Activated CD4-positive, alpha-beta T cell treated with anti-CD3 and anti-CD28 coated beads, Interleukin-10, Interleukin-2, amounts not matched to agents 100 ng/mL and 50 ng/mL, durations not matched to agents 16 hours and 8 hours (primary cell): ENCODE measurements at regions not wholly inside any gene's neighbourhood (a gene's known extent, or its start where the extent isn't known, plus 50 kb on each side); places are given as distances from the start of the nearest gene placed in this dataset.

Source experiments
- DNase-seq: peaks from one replicate; pipeline ENCODE4 v3.0.0-alpha.2; 2020

DNA sequence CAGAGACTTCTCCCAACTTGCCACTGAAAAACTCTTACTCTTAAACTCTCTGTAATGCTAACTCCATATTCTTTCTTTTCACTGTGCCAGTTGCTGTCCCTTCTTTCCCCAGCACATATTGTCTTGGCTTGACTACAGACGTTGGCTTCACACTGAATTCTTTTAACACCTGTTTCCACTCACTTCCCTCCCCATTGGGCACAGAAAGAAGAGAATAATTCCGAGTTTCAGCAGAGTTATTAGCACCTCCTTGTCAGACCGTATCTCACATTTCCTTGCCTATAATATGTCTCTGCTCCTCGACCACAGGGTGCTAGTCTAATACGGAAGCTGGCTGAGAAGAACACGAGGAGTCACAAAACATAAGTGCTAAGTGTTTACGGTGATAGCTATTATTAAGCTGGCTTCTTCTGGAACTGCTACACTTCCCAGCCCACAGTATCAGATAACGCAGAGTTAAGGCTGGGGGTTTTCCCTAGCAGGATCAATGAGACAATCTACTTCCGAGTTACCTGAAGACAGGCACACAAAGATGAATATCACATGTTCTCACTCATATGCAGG, 188.5 kb upstream of the CDH8 start:
- no peak for DNase-seq

DNA sequence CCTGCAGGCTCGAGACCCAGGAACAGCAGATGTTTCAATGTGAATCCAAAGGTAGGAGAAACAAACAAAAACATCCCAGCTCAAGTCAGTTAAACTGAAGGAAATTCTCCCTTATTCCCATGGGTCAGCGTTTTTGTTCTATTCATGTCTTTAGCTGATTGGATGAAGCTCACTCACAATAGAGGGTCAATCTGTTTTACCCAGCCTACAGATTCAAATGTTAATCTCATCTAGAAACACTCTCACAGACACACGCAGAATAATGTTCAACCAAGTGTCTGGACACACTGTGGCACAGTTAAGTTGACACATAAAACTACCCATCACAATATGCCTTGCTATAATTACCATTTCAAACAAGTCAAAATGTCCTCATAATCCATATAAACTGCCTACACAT, 180.6 kb upstream of the CDH8 start:
- DNase-seq, result no peak

DNA sequence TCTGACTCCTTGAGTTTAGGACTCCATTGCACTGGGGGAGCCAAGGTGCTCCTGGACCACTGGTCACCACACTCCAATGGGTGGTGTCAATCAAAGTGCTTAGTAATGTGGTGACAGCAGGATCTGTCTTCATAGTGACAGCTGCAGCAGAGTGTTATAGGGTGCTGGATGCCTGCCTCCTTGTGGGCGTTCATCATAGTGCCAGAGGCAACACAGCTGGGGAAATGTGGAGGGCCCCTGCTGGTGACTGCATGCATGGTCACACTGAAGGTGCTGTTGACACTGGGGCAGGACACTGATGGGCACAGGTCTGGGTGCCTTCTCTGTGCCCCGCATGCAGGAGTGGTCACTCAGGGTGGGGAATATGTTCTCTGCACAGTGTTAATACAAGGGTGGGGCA, 177.5 kb upstream of the CDH8 start:
- DNase-seq, result no peak

DNA sequence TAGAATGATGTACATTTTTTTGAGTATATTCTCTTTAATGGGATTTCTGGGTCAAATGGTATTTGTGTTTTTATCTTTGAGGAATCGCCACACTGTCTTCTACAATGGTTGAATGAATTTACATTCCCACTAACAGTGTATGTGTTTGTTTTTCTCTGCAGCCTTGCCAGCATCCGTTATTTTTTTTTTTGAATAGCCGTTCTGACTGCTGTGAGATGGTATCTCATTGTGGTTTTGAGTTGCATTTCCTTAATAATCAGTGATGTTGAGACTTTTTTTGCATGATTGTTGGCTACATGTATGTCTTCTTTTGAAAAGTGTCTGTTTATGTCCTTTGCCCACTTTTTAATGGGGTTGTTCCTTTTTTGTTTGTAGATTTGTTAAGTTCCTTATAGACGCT, 172.7 kb upstream of the CDH8 start:
- no peak for DNase-seq

DNA sequence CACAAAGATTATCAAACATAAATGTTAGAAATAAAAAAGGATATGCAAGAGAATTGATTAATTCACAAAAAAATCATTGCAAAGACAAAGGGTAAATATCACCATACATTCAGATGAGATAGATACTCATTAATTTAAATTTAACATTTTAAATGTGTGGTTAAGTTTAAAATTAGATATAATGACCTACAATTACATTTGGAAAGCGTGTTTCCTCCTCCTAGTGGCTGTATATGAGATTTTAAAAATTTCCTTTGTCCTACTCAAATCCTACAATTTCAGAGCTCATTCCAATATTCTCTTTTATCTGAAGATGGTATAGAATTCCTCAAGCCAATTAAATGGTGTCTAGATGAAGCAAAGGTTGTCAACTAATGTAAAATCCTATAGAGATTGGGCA, 169.2 kb upstream of the CDH8 start:
- DNase-seq, result no peak

DNA sequence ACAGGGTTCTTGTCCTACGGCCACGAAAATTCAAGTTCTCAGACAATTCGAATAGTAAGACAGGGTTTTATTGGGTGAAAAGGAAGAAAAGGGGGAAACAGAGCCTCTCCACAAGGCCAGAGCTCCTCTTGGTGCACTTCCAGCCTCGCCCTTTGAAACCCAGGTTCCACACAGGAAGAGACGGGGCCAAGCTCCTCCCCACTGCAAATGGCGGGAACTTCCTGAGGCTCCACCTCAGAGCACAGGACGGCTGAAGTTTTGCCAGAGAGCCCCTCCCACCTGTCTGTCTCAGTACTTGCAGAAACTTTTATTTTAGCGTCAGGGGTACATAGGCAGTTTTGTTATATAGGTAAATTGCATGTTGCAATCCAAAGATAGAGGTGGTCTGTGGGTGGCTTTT, 165.7 kb upstream of the CDH8 start:
- DNase-seq, result no peak

DNA sequence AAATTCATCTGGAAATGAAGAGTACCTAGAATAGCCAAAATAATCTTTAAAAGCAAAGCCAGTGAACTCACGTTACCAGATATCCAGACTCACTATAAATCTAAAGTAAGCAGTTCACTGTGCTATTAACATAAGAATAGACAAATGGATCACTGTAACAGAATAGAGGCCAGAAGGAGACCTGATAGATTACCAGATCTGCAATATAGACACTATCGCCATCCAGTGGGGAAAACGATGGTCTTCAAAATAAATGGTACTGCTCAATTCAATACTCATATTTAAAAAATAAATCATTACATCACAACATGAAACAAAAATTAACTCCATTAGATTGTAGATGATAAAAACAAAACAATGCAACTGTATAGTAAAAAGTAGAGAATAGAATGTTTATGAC, 158.6 kb upstream of the CDH8 start:
- DNase-seq, result no peak

DNA sequence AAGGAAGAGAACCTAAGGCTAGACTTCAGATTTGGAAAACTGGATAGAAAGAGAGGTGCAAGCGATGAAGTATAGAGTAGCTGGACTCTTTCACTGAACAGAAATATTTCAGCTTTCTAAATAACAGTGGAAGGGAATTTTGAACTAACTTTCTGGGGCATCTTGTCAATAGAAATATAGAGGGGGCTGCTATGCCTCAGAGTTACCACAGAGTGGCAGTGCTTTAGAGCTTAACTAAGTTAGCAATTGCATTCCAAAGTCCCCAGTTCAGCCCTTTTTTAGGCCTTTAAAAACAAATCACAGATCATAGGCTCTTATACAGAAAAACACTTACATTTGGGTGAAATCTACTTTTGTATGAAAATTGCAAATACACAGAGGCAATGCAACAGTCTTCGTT, 154.2 kb upstream of the CDH8 start:
- DNase-seq, result no peak

DNA sequence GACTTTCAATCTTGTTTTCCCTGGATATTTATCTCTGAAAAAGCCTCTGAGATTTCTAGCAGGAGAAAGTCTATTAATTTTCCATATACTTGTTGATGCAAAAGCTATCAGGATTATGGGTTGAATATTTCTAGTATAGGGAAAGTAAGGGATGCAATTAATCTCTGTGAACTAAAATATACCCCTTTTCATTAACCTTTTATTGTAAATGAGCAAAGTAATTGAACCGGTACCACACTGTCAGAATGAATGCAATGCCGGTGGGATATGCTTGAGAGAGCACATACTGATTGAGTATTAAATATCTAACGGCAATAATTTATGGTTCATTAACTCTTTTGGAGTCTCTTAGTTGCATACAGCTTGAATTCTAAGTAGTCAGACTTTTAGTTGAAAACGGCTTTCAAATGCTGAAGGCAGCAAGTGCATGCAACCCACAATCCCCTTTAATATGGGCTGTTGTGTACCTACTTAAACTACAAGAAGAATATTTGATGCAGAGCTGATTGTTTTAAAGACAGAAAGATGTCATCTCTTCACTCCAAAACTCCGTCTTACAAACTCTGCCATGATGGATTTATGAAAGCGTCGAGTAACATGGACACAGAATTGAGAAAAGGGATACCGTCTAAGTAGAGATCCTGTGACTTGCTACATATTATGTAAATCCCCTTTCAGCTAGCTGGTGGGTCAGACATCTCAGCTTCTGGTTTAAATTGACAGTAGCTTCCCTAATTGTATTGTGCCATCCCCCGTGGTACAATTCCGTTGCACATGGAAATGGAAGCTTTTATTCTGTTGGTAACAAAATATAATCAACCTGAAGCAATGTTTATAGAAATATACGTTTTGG, 141.3 kb upstream of the CDH8 start:
- DNase-seq, result no peak

DNA sequence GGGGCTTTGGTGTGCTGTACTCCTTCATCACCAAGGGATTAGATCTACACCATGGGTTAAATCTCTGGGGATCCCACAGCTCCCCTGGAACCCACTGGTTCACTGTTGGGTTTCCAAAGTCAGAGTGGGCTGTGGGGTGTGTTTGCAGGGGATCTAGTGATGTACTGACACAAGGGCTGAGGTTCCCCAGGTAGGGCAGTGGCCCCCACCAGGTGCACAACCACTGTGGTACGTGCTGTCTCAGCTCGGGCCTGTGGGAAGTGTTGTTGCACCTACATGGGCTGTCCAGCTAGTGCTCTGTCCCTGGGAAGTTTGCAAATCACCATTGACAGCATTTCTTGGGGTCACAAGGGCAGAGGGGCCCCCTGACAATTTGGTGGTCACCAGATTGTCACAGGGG, 134.4 kb upstream of the CDH8 start:
- no peak for DNase-seq

DNA sequence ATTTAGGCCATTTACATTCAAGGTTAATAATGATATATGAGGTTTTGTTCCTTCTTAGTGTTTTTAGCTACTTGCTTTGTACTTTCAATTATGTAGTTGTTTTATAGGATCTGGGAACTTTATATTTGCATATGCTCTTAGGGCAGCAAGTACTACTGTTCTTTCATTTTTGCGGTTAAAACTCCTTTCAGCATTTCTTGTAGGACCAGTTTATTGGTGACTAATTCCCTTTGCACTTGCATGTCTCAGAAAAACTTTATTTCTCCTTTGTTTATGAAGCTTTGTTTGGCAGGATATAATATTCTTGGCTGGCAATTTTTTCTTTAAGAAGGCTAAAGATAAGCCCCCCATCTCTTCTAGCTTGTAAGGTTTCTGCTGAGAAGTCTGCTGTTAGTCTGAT, 131.3 kb upstream of the CDH8 start:
- DNase-seq, result no peak

DNA sequence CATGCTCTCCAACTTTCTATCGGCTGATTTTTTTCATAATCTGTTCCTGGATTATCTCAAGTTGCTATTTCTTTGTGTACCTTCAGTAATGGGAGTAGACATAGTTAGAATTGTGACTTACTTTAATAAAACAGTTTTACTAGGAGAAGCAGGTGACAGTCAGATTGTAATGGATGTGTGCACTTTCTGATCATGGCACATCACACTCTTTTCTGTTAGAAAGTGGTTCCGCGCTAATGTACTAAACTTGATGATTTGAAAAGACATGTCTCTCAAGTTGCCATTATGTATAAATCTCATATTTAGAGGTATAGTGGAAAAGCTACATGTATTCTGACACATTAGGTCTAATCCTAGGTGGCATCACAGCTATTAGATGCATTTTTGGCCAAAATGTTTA, 121.3 kb upstream of the CDH8 start:
- DNase-seq, result no peak

DNA sequence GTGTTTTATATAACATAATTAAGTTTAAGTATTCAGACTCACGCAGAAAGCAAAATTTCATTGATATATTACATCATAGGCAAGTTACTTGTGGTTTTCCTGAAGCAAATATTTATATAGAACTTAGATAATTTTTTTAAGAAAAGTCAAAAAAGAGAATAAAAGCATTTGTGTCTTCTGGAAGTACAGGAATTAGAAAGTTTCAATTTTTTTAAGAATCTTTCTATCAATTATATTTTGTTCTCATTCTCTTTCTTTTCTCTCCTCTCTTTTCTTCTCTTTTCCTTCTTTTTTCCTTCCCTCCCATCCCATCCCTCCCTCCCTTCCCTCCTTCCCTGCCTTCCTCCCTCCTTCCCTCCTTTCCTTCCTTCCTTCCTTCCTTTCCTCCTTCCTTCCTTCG, 120.7 kb upstream of the CDH8 start:
- no peak for DNase-seq

DNA sequence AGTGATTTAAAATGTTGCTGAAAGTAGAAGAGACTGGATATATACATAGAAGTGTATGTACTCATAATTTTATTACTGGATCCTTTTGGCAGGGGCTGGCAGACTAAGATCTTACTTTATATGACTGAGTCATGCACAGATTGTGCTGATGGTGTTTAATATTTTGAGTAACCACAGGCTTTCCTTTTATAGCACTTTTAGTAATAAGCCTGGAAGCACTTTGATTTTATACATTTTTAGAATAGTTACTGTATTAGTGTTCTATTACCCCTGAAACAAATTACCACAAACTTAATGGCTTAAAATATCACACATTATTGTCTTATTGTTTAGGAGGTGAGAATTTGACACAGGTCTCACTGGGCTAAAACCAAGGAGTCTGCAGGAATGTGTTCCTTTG, 113.4 kb upstream of the CDH8 start:
- no peak for DNase-seq

DNA sequence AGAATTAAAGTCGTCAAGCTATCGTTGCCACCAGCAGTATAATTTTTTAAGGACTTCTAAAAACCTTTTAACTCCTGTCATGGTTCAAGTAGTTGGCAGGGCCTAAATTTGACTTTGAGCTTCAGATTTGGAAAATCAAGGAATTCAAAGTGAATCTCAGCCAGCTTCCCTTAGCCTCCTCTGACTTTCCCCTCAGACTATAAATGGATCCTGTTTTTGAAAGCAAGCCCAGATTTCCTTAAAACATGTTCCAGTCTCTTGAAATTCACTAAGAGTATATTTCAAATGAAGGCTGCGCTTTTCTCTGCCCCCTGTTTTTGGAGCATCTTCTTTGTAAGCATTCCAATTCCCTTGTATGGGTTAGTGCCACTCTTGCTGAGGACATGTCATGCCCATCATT, 101.8 kb upstream of the CDH8 start:
- no peak for DNase-seq

DNA sequence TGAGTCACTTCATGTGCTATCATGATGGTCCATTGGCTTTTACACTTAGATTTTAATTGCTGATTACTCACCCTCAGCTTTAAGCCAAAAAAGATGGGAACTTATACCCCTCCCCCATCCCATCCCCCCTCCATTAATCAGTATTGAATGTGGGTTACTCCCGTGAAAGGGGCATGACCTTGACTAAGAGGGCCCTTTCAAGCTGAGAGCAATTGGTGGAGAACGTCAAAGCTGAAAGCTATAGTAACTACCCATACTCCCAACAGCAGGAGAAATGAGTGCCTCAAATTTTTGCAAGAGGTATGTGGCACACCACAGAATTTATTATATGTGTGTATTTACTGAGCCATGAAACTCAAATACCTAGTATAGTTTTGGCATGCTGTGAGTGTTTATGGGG, 99.7 kb upstream of the CDH8 start:
- DNase-seq, result no peak

DNA sequence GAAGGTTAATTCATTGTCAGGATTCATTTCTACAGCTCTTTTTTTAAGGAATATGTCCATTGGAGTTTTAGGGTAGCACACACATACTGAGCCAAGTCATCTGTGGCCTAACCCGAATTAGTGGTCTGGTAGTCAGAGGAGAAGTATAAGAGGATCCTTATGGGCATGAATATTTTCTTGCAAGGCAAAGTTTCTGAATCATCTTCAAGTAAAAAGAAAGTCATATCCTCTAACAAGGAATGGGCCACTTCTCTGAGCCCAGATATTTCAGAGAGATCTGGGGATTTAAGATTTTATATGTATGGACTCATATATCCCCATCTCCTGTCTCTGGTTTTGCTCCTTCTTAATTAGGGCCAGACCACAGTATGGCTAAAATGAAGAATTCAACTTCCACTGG, 99.2 kb upstream of the CDH8 start:
- no peak for DNase-seq

DNA sequence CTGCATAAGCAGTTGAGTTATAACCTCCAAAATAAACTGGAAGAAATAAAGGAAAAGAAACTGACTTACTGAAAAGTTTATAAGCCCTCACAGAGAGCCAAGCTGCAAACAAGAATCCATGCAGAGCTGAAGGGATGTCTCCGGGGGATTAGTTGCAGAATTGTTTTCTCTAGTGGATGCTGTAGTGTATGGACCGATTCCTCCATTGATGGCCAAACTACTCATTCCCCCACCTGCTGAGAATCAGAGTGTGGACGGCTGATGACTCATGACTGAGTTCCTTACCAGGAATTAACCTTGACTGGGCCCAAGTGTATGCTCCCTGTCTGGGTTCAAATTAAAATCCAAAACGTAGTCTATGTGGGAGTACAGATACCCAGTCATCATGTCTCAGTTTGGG, 93.9 kb upstream of the CDH8 start:
- no peak for DNase-seq

DNA sequence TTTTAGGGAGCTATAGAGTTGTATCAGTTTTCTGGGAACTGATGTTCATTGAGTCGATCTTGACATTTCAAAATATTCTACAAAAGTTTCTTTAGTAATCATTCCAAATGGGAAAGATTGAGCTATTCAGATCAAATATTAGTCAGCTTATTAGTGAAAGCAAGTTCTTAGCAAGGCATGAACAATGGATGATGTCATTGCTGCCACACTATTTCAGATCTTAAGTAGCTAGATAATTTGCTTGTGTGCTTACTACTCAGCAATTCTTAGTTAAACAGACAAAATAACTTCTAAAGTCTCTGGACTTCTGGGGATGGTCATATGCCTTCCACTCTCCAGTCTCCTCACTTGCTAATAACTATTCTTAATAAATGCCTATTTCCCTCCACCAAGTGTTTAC, 69.0 kb upstream of the CDH8 start:
- DNase-seq, result no peak

DNA sequence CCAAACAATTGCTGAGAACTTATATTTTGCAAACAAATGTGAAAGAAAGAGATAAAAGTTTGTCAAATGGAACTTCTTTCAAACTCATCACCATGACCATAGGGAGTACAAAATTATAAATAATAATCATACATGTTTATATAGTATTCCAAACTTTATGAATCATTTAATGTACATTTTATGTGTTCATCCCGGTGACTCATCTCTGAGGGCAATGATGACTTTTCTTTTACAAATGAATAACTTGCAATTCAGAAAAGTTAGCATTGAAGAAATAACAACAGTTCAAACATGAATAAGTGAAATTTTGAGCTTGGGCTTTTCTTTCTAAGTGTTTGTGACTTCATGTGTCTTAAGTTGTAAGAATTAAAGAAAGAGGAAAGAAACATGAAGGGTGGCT, 66.3 kb upstream of the CDH8 start:
- DNase-seq, result no peak

DNA sequence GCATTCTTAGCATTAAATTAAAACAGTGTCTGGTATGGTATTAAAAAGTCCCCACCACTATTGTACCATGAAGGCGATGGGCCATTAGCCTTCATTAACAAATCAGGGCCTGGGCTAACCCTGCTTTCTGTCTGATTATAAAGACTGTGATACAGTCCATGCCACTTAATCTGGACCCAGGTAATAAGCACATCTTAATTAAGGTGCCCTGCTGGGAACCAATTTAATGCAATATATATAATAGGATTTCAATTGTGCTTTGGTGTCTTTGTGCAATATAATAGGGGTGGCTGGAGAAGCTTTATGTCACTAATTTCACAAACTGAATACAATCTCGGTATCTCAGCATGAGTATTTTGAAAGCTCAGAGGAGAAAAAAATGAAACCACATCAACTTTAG, 64.4 kb upstream of the CDH8 start:
- DNase-seq, result no peak

DNA sequence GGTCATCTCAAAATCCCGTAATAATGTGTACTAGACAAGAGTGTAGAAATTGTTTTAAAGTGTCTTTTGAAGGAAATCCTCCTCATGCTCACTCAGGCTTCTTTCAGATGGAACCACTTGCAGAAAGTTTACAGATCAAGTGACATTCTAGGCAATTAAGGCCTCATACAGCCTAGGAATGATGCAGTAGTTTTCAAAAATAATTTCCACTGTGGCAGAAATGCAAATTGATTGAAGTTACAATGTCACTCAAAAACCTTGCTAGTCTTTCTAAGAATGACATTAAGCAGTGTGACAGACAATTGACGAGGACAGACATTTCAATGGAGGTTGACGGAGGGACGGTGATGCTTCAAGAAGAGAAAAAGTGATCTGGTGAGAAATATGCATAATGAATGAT, 53.5 kb upstream of the CDH8 start:
- DNase-seq, result no peak

DNA sequence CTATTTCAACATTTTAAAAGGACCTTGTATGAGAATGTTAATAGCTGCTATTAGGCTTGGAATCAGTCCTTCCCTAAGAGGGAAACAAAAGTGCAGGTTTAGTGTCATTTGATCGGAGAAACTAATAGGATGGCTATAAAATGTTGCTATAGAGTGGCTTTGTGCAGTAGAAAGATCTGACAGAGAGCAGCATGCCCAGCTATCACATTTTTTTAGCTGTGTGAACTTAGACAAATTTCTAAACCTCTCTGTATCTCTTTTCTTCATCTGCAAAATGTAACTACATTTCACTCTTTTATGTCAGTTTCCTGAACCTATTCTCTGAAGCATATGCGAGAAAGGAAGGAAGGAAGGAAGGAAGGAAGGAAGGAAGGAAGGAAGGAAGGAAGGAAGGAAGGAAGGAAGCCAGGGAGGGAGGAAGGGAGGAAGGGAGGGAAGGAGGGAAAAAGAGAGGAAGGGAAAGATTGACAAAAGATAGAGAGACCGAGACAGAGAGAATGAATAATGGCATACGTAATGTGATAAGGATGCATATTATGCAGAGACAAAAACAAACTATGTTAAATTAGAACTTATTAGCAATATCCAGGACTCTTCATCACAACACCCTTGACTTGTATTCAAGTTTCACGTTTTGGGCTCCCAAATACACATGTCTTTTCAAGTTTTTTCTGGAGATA, 52.6 kb upstream of the CDH8 start:
- DNase-seq, result no peak
